A673 (cell line): ENCODE measurements at regions not wholly inside any gene's neighbourhood (a gene's known extent, or its start where the extent isn't known, plus 50 kb on each side); places are given as distances from the start of the nearest gene placed in this dataset.

Experiments
- BruUV-seq: library from RNA; stranded (reverse); fragments of 400-500 nt; replicated peaks from 2 replicates; lab custom pipeline; 2021; lab: Mats Ljungman, UMichigan
- CTCF ChIA-PET: fragments of 300-600 bp; sonication (Branson Sonifier 250); formaldehyde crosslinking; loops from one replicate; lab custom pipeline; 2022; ENCODE audit warnings: antibody characterized with exemption; lab: Charles Lee
- POLR2A ChIA-PET: fragments of 300-600 bp; sonication (Branson Sonifier 250); formaldehyde crosslinking; loops from one replicate; lab custom pipeline; 2022; ENCODE audit warnings: antibody characterized with exemption; ENCODE audit not compliant: low non-redundant PET; lab: Charles Lee
- DNase-seq: peaks from one replicate; pipeline ENCODE4 v3.0.0-alpha.2; 2015; ENCODE audit warnings: low spot score
- H3K27ac ChIP-seq: fragments of 200-600 bp; sonication (generic); 2 replicates; pipeline ENCODE4 v1.5.1; 2016; ENCODE audit warnings: mixed run types, low read depth, mild to moderate bottlenecking, mixed read lengths, antibody characterized with exemption, low read length; ENCODE audit not compliant: poor library complexity, severe bottlenecking
- H3K27me3 ChIP-seq: fragments of 200-600 bp; sonication (generic); replicated peaks from 2 replicates; pipeline ENCODE4 v1.6.1; 2017; ENCODE audit warnings: mixed run types, low read depth, mild to moderate bottlenecking, mixed read lengths, antibody characterized with exemption, low read length; ENCODE audit not compliant: insufficient read depth, poor library complexity
- H3K36me3 ChIP-seq: fragments of 200-600 bp; sonication (generic); 2 replicates; pipeline ENCODE4 v1.6.1; 2016; ENCODE audit warnings: mixed run types, mild to moderate bottlenecking, mixed read lengths, antibody characterized with exemption, low read length; ENCODE audit not compliant: insufficient read depth, poor library complexity, severe bottlenecking
- H3K4me1 ChIP-seq: fragments of 200-600 bp; sonication (generic); 2 replicates; pipeline ENCODE4 v1.6.1; 2017; ENCODE audit warnings: mixed run types, mild to moderate bottlenecking, mixed read lengths, antibody characterized with exemption, low read length; ENCODE audit not compliant: insufficient read depth, poor library complexity, severe bottlenecking
- H3K4me3 ChIP-seq: fragments of 200-600 bp; sonication (generic); 2 replicates; pipeline ENCODE4 v1.5.1; 2016; ENCODE audit warnings: low read depth, mixed run types, mild to moderate bottlenecking, mixed read lengths, low read length; ENCODE audit not compliant: poor library complexity, severe bottlenecking
- H3K9me3 ChIP-seq: fragments of 200-600 bp; sonication (generic); 2 replicates; pipeline ENCODE4 v1.6.1; 2016; ENCODE audit warnings: mixed run types, low read depth, mild to moderate bottlenecking, mixed read lengths, antibody characterized with exemption, low read length; ENCODE audit not compliant: poor library complexity, severe bottlenecking
- CTCF ChIP-seq: fragments of 300-800, 200-600 bp; sonication (generic); conservative IDR thresholded peaks from 2 replicates; pipeline ENCODE4 v1.5.1; 2017; ENCODE audit warnings: low read depth, mild to moderate bottlenecking, antibody characterized with exemption, low read length, moderate library complexity, mixed read lengths
- EZH2 ChIP-seq: fragments of 200-600 bp; sonication (generic); IDR thresholded peaks from 2 replicates; pipeline ENCODE4 v1.6.1; 2017; ENCODE audit warnings: borderline replicate concordance, low read depth, mild to moderate bottlenecking, mixed read lengths, antibody characterized with exemption, low read length; ENCODE audit not compliant: poor library complexity, severe bottlenecking
- intact Hi-C: fragments of 100-400 bp; cut with micrococcal nuclease; formaldehyde crosslinking; loops from one replicate; pipeline ENCODE4 v1.10.0; 2022; ENCODE audit not compliant: unreplicated experiment

GRCh38 chr12:17151917-17152316 lies 546.0 kb upstream of the LMO3 start:
- H3K27ac ChIP-seq: no peak overlapping the region
- H3K4me1 ChIP-seq: no peaks in the 10 kb centered on the region
- no peaks in the 10 kb centered on the region for H3K36me3 ChIP-seq
- intact Hi-C loops: loop anchor here (5.0 kb wide), 1 partner anchor 45 kb away; no protein-coding TSS in a partner anchor
- POLR2A ChIA-PET: no interaction called here
- no peaks in the 10 kb centered on the region for H3K27me3 ChIP-seq
- BruUV-seq: no TSS peak
- DNase-seq: no peak
- H3K4me3 ChIP-seq: no peak overlapping the region
- CTCF ChIA-PET: no interaction called here
- peaks cover 9% of the 10 kb centered on the region for H3K9me3 ChIP-seq
- TF ChIP-seq CTCF: no peak
- no peak for TF ChIP-seq EZH2

- intact Hi-C loops: no loop called here
- peak; percentile 5 for DNase-seq
- POLR2A ChIA-PET: no interaction called here
- BruUV-seq: no TSS peak
- CTCF ChIA-PET: no interaction called here
- Histone ChIP-seq H3K36me3 (no peaks in the 10 kb centered on the region), H3K27ac (no peak overlapping the region), H3K9me3 (peaks cover 9% of the 10 kb centered on the region), H3K4me1 (no peaks in the 10 kb centered on the region), H3K27me3 (no peaks in the 10 kb centered on the region), H3K4me3 (no peak overlapping the region)
- TF ChIP-seq CTCF (no peak), EZH2 (no peak)
Observed at GRCh38 chr12:17148706-17149105, 542.7 kb upstream of the LMO3 start.

DNA sequence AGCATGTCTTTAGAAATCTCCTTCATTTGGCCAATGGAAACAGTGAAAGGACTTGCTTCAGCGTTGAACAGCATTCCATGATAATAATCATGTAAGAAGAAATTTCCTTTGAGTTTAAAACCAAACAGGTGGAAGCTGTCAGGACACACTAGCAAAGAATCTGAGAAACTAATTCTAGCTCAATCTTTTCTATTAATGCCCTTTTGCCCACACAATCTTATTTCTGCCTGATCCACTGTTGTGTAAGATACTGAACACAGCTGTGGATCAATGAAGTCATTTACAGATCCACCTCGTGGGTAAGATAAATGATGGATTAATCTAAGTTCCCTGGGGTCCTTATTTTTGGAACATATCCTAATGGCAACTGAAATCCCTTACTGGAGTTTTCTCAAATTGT lies 536.9 kb upstream of the LMO3 start:
- H3K9me3 ChIP-seq: no peaks in the 10 kb centered on the region
- no peaks in the 10 kb centered on the region for H3K36me3 ChIP-seq
- no peak overlapping the region for H3K27ac ChIP-seq
- no peaks in the 10 kb centered on the region for H3K4me1 ChIP-seq
- no peak overlapping the region for H3K4me3 ChIP-seq
- TF ChIP-seq EZH2: no peak
- TF ChIP-seq CTCF: no peak
- no peak for DNase-seq
- no TSS peak for BruUV-seq
- intact Hi-C loops: no loop called here
- ChIA-PET CTCF (no interaction called here), POLR2A (no interaction called here)
- no peaks in the 10 kb centered on the region for H3K27me3 ChIP-seq
